ENCODE measurements at regions not wholly inside any gene's neighbourhood (a gene's known extent, or its start where the extent isn't known, plus 50 kb on each side); places are given as distances from the start of the nearest gene placed in this dataset.

DNA sequence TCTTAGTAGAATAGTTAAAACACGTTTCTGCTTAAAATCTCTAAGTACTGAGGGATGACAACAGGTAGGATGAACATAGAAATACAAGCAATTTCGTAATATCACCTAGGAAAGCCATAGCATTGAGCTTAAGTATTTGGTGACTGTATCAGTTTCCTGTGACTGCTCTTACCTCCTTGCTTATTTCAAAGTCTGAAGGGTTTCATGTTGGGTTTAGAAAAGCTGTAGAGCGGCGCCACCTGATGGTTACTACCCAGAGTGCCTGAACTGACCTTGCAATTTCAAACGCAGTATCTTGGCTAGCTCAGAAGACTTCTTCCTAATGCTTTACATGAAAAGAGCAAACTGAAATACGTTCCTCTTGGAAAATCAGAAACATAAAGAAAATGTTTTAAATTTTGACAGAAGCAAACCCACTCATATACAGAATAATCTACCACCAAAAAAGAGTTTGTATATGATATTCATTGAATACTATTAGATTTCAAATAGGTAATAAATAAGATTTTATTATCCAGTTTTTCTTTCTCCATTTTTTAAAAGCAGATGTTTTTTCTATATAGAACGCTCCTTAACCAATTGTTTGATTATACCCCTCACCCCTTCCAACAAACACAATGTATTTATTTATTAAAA, 82.3 kb upstream of the RIPOR2 start:
- TF ChIP-seq SP1 (IDR thresholded peaks at IDR 0.05) (no peak), TARDBP (IDR thresholded peaks at IDR 0.05) (no peak)
